GM18517 (cell line): ENCODE measurements at regions not wholly inside any gene's neighbourhood (a gene's known extent, or its start where the extent isn't known, plus 50 kb on each side); places are given as distances from the start of the nearest gene placed in this dataset.
A peak's percentile ranks its signal among the peaks of the same experiment; 100 is the strongest.

Experiments used
- ATAC-seq: cut with Tn5 transposase; IDR thresholded peaks from one replicate; pipeline ENCODE4 v1.9.1; 2021; ENCODE audit warnings: mild to moderate bottlenecking, moderate library complexity; ENCODE audit not compliant: unreplicated experiment

DNA sequence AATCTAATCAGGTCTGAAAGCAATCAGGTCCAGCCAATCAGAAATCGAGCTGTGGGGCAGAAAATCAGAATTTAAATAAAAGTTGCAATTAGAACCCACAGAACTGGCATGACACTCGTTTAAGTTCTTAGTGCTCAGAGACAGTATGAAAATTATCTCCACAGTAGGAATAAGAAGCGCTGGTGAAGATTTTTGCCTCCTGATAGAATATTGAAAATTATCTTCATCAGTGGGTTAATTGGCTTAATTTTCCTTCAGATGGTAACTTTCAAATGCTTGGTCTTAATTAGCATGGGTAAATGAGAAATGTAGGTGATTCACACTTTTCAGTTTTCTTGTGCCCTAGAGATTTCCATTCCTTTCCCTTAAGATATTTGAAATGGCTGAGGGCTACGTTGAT, 109.1 kb upstream of the MDFIC2 start:
- ATAC-seq, result no peak

DNA sequence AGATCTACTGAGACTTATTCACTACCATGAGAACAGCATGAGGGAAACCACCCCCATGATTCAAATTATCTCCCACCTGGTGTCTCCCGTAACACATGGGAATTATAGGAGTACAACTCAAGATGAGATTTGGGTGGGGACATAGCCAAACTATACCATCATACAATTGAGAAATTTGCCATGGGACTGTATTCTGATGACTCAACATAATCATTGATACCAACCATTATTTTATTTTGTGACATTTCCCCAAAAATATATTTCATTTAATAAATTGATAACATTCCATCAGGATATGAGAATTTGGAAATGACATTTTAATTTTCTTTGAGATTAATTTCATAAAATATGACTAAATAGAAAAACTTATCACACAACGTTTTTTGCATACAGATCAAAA, 96.6 kb upstream of the MDFIC2 start:
- no peak for ATAC-seq

DNA sequence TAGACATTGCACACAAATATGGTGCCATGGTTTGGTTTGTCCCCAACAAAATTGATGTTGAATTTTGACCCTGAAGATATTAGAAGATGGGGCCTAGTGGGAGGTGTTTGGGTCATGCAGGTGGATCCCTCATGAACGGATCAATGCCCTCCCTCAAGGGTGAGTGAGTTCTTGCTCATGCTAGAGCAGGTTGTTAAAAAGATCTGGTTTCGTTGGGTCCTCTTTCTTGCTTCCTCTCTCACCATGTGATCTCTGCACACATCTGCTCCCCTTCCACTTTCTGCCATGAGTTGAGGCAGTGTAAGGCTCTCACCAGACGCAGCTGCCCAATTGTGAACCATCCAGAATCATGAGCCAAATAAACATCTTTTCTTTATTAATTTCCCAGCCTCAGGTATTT, 87.8 kb upstream of the MDFIC2 start:
- no peak for ATAC-seq

GRCh38 chr3:70393881-70394612, 81.6 kb upstream of the MDFIC2 start:
- ATAC-seq, result no peak

GRCh38 chr3:70392227-70392626, 79.8 kb upstream of the MDFIC2 start:
- ATAC-seq, result no peak

GRCh38 chr3:70387889-70388288, 75.5 kb upstream of the MDFIC2 start:
- no peak for ATAC-seq

DNA sequence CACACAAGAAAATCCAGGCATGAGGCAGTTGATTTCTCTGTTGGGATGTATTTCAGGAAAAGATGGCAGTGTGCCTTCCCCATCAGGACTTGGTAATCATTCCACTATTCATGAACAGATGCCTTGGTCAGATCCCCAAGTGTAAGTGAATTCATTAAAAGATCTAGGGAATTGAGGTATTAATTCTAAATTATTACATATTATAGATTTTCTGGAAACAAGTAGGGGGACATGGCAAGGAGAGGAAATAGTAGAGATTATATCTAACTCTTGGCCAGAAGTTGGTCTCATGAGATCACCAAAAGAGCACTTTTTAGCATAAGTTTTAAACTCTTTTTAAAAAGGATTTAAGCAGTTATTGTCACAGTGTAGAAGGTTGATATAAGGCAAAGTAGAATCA, 74.4 kb upstream of the MDFIC2 start:
- no peak for ATAC-seq

DNA sequence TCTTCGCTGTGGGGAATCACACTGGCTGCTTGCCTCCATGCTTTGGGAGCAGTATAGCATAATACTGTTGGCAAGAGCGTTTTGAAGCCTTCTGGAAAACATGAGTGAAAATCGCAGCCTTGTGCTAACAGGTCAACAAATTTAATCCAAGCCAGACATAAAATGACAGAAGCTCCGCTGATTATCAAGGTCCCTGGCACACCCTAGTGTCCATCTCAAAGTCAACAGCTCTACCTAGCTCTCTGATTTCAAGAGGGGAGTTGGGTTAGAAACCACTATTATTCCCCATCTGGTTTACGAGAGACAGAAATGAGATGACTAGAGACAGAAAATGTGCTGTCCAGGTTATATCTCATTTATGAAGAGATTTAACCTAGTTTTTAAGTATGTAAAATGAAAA, 73.6 kb upstream of the MDFIC2 start:
- ATAC-seq, result no peak

DNA sequence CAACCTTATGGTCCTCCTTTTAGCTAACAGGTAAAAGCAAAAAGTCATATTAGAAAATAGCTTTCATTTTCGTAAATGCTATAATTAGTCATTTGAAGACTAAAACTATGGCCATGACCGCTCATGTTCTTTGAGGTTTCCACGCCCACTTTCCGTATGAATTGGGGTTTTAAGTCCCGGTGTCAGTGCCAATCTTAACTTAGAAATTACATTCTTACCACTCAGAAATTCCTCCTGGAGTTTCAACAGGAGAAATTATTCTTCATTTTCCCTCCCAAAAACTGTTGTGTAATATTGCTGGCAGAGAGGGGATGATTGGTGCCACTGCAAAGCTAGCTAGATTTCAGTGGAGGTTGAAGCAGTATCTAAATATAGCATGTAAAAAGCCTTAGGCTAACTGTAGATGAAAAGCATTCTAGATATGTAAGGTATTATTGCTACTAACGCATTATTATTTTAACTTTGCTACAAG, 71.0 kb upstream of the MDFIC2 start:
- ATAC-seq, result peak; percentile 97

- ATAC-seq, result no peak
These were observed 61.7 kb upstream of the MDFIC2 start for GRCh38 chr3:70374179-70374578.
